HCT116 (cell line): ENCODE measurements at regions not wholly inside any gene's neighbourhood (a gene's known extent, or its start where the extent isn't known, plus 50 kb on each side); places are given as distances from the start of the nearest gene placed in this dataset.

ENCODE experiments used
- ATAC-seq: fragments of 200-7000 bp; cut with Tn5 transposase; 2 replicates; pipeline ENCODE4 v1.9.1; 2020; ENCODE audit warnings: mild to moderate bottlenecking, moderate library complexity
- BruUV-seq: library from RNA; stranded (reverse); fragments of 400-500 nt; replicated peaks from 2 replicates; lab custom pipeline; 2021; lab: Mats Ljungman, UMichigan
- CTCF ChIA-PET: fragments of 300-600 bp; sonication (Branson Sonifier 250); formaldehyde crosslinking; loops from one replicate; lab custom pipeline; 2021; ENCODE audit warnings: antibody characterized with exemption; lab: Charles Lee
- POLR2A ChIA-PET: fragments of 300-600, 350-600 bp; sonication (Branson Sonifier 250); formaldehyde crosslinking; loops from one replicate; lab custom pipeline; 2021; ENCODE audit warnings: antibody characterized with exemption; lab: Charles Lee
- RAD21 ChIA-PET, 2 experiments: fragments of 300-600 bp; sonication (Branson Sonifier 250); formaldehyde crosslinking; loops; one replicate each; lab custom pipeline; 2023; ENCODE audit warnings: low total read pairs in 2 of 2; ENCODE audit not compliant: uncharacterized antibody in 2 of 2, unreplicated experiment in 2 of 2, low non-redundant PET in 1 of 2; lab: Charles Lee
- DNase-seq: peaks from one replicate; pipeline ENCODE4 v3.0.0-alpha.2; 2010; ENCODE audit warnings: low read depth, low spot score
- H2AFZ ChIP-seq: fragments of 200-600 bp; shearing (Covaris generic), sonication (generic); 2 replicates; pipeline ENCODE4 v1.6.1; 2017; ENCODE audit warnings: low read depth, mixed run types, mixed read lengths, antibody characterized with exemption, low read length; ENCODE audit not compliant: poor library complexity, severe bottlenecking
- H3K27ac ChIP-seq: 2 replicates; pipeline ENCODE4 v1.5.1; 2012; ENCODE audit warnings: low read depth, low read length
- H3K27me3 ChIP-seq: fragments of 200-600 bp; sonication (generic); 2 replicates; pipeline ENCODE4 v1.6.1; 2016; ENCODE audit warnings: mixed run types, low read length, mixed read lengths; ENCODE audit not compliant: insufficient read depth
- H3K36me3 ChIP-seq, 2 experiments: fragments of 200-500 bp in 1 of 2; fragments of 200-600 bp in 1 of 2; sonication (Bioruptor generic) in 1 of 2; sonication (generic) in 1 of 2; 2 replicates each; pipeline versions ENCODE4 v1.5.1 to v1.6.1; 2014 to 2016; ENCODE audit warnings: low read length in 2 of 2, inconsistent platforms in 1 of 2, mixed read lengths in 1 of 2, mixed run types in 1 of 2; ENCODE audit not compliant: insufficient read depth in 2 of 2, control insufficient read depth in 1 of 2
- H3K4me1 ChIP-seq, 2 experiments: fragments of 200-600 bp in 1 of 2; sonication (generic) in 1 of 2; 2 replicates each; pipeline versions ENCODE4 v1.5.1 to v1.6.1; 2012 to 2017; ENCODE audit warnings: low read length in 2 of 2, inconsistent platforms in 1 of 2, mild to moderate bottlenecking in 1 of 2, mixed read lengths in 1 of 2, mixed run types in 1 of 2, moderate library complexity in 1 of 2; ENCODE audit not compliant: insufficient read depth in 2 of 2, control insufficient read depth in 1 of 2
- H3K4me2 ChIP-seq: fragments of 200-600 bp; sonication (generic); 2 replicates; pipeline ENCODE4 v1.6.1; 2017; ENCODE audit warnings: mixed run types, low read length, mixed read lengths
- H3K4me3 ChIP-seq, 2 experiments: fragments of 200-600 bp in 1 of 2; sonication (generic) in 1 of 2; replicated peaks in 1 of 2; 2 replicates each; pipeline ENCODE4 v1.5.1; 2011 to 2016; ENCODE audit warnings: low read length in 2 of 2, control low read depth in 1 of 2, low read depth in 1 of 2, mild to moderate bottlenecking in 1 of 2, mixed read lengths in 1 of 2, mixed run types in 1 of 2
- H3K79me2 ChIP-seq: fragments of 200-600 bp; sonication (generic); 2 replicates; pipeline ENCODE4 v1.6.1; 2017; ENCODE audit warnings: mild to moderate bottlenecking, mixed run types, low read length, moderate library complexity, mixed read lengths; ENCODE audit not compliant: insufficient read depth
- H3K9ac ChIP-seq: fragments of 200-600 bp; sonication (generic); 2 replicates; pipeline ENCODE4 v1.6.1; 2016; ENCODE audit warnings: low read length, mixed read lengths
- H3K9me2 ChIP-seq: fragments of 200-600 bp; sonication (generic), shearing (Covaris generic); 2 replicates; pipeline ENCODE4 v1.6.1; 2017; ENCODE audit warnings: mixed run types, mild to moderate bottlenecking, moderate library complexity; ENCODE audit not compliant: insufficient read depth
- H3K9me3 ChIP-seq, 2 experiments: fragments of 200-500 bp in 1 of 2; fragments of 200-600 bp in 1 of 2; sonication (Bioruptor generic) in 1 of 2; sonication (generic) in 1 of 2; 2 replicates each; pipeline ENCODE4 v1.6.1; 2014 to 2017; ENCODE audit warnings: low read length in 2 of 2, mixed read lengths in 2 of 2, inconsistent platforms in 1 of 2, low read depth in 1 of 2, mild to moderate bottlenecking in 1 of 2, mixed run types in 1 of 2, moderate library complexity in 1 of 2; ENCODE audit not compliant: control insufficient read depth in 1 of 2, insufficient read depth in 1 of 2
- H4K20me1 ChIP-seq: fragments of 200-600 bp; sonication (generic), shearing (Covaris generic); 2 replicates; pipeline ENCODE4 v1.6.1; 2017; ENCODE audit warnings: mixed run types, mild to moderate bottlenecking, moderate library complexity; ENCODE audit not compliant: insufficient read depth
- CTCF ChIP-seq, 3 experiments: fragments of 200-600 bp in 1 of 3; sonication (generic) in 1 of 3; IDR thresholded peaks in 2 of 3; conservative IDR thresholded peaks in 1 of 3; 2 replicates each; pipeline ENCODE4 v1.5.1; 2012 to 2017; ENCODE audit warnings: low read depth in 2 of 3, low read length in 2 of 3, antibody characterized with exemption in 1 of 3, borderline replicate concordance in 1 of 3, control low read depth in 1 of 3, mild to moderate bottlenecking in 1 of 3, mixed read lengths in 1 of 3, mixed run types in 1 of 3, moderate library complexity in 1 of 3; ENCODE audit not compliant: insufficient read depth in 1 of 3
- EZH2 ChIP-seq: fragments of 200-600 bp; sonication (generic); IDR thresholded peaks from 2 replicates; pipeline ENCODE4 v1.6.1; 2017; ENCODE audit warnings: antibody characterized with exemption, mixed run types
- EZH2phosphoT487 ChIP-seq: fragments of 200-600 bp; IDR thresholded peaks from 2 replicates; pipeline ENCODE4 v1.6.1; 2018; ENCODE audit warnings: antibody characterized with exemption, borderline replicate concordance
- POLR2A ChIP-seq: IDR thresholded peaks from 2 replicates; pipeline ENCODE4 v1.7.0; 2011; ENCODE audit warnings: borderline replicate concordance; ENCODE audit not compliant: insufficient read depth, insufficient read length; ENCODE audit errors: extremely low read depth
- POLR2AphosphoS5 ChIP-seq: IDR thresholded peaks from 2 replicates; pipeline ENCODE4 v1.6.1; 2011; ENCODE audit warnings: mild to moderate bottlenecking, low read depth, low read length, moderate library complexity
- RAD21 ChIP-seq: IDR thresholded peaks from 2 replicates; pipeline ENCODE4 v1.6.1; 2012; ENCODE audit warnings: low read depth, mild to moderate bottlenecking
- SIN3A ChIP-seq: IDR thresholded peaks from 2 replicates; pipeline ENCODE4 v1.6.1; 2012; ENCODE audit warnings: low read depth
- ZFX ChIP-seq: fragments of 450-650 bp; IDR thresholded peaks from 2 replicates; pipeline ENCODE4 v1.6.1; 2017
- intact Hi-C: fragments of 100-400 bp; cut with micrococcal nuclease; formaldehyde crosslinking; loops from 2 replicates; pipeline ENCODE4 v1.10.0; 2022
- TF ChIP-seq, protein P1 (sequence below): IDR thresholded peaks from 2 replicates; pipeline ENCODE4 v1.6.1; 2012; ENCODE audit warnings: low read depth
- TF ChIP-seq, protein P2 (sequence below): IDR thresholded peaks from 2 replicates; pipeline ENCODE4 v1.6.1; 2012

DNA sequence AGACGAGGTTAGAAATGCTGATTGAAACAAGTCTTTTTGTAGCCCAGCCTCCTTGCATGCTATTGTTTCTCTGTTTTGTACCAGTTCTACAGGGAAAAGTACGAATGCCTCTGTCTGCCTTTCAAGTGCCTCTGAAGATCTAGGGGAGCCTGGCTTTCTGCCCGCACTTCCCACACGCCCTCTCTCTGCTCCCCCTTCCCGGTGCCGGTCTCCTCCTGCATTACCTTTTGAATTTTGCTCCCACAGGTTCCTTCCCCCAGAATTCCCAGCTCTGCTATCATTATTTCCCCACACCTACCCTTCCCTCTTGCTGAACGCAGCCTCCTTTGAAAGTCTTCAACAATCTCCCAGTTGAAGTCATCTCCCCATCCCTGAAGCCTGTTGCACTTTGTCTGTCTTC is 689.7 kb downstream of the BCL11B start:
- H3K4me3 ChIP-seq: no peak overlapping the region
- DNase-seq (no peak), ATAC-seq (no peak)
- no peaks in the 10 kb centered on the region for H4K20me1 ChIP-seq
- no peaks in the 10 kb centered on the region for H3K9me3 ChIP-seq
- H3K27ac ChIP-seq: no peak overlapping the region
- ChIA-PET POLR2A (no interaction called here), CTCF (no interaction called here), RAD21 (interaction anchor here in 1 of 2 experiments (0.6 kb wide), 1 partner anchor 683 kb away, joined by 4 read pairs; no protein-coding TSS in a partner anchor)
- no peaks in the 10 kb centered on the region for H3K9me2 ChIP-seq
- H3K79me2 ChIP-seq: no peaks in the 10 kb centered on the region
- TF ChIP-seq RAD21: no peak
- TF ChIP-seq POLR2A: no peak
- no peak for TF ChIP-seq CTCF (IDR thresholded peaks at IDR 0.05 in 2 of 3, conservative IDR thresholded peaks at IDR 0.05 in 1 of 3; ENCODE audit: borderline replicate concordance in 1 of 3, insufficient read depth in 1 of 3, low read depth in 2 of 3, low read length in 2 of 3)
- TF ChIP-seq EZH2: no peak
- no peak for TF ChIP-seq SIN3A
- TF ChIP-seq EZH2phosphoT487: no peak
- TF ChIP-seq ZFX: no peak
- no peak for TF ChIP-seq POLR2AphosphoS5
- TF ChIP-seq, protein P1, sequence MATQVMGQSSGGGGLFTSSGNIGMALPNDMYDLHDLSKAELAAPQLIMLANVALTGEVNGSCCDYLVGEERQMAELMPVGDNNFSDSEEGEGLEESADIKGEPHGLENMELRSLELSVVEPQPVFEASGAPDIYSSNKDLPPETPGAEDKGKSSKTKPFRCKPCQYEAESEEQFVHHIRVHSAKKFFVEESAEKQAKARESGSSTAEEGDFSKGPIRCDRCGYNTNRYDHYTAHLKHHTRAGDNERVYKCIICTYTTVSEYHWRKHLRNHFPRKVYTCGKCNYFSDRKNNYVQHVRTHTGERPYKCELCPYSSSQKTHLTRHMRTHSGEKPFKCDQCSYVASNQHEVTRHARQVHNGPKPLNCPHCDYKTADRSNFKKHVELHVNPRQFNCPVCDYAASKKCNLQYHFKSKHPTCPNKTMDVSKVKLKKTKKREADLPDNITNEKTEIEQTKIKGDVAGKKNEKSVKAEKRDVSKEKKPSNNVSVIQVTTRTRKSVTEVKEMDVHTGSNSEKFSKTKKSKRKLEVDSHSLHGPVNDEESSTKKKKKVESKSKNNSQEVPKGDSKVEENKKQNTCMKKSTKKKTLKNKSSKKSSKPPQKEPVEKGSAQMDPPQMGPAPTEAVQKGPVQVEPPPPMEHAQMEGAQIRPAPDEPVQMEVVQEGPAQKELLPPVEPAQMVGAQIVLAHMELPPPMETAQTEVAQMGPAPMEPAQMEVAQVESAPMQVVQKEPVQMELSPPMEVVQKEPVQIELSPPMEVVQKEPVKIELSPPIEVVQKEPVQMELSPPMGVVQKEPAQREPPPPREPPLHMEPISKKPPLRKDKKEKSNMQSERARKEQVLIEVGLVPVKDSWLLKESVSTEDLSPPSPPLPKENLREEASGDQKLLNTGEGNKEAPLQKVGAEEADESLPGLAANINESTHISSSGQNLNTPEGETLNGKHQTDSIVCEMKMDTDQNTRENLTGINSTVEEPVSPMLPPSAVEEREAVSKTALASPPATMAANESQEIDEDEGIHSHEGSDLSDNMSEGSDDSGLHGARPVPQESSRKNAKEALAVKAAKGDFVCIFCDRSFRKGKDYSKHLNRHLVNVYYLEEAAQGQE: no peak
- TF ChIP-seq, protein P2, sequence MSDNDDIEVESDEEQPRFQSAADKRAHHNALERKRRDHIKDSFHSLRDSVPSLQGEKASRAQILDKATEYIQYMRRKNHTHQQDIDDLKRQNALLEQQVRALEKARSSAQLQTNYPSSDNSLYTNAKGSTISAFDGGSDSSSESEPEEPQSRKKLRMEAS: no peak
- H3K4me1 ChIP-seq: no peaks in the 10 kb centered on the region
- no peak overlapping the region for H3K9ac ChIP-seq
- intact Hi-C loops: no loop called here
- no peaks in the 10 kb centered on the region for H3K27me3 ChIP-seq
- BruUV-seq: no TSS peak
- H2AFZ ChIP-seq: no peak overlapping the region
- H3K36me3 ChIP-seq: no peaks in the 10 kb centered on the region
- no peak overlapping the region for H3K4me2 ChIP-seq
